ENCODE measurements at regions not wholly inside any gene's neighbourhood (a gene's known extent, or its start where the extent isn't known, plus 50 kb on each side); places are given as distances from the start of the nearest gene placed in this dataset.

- no peak overlapping the region for H3K27ac ChIP-seq (ENCODE audit: low read depth, low read length, poor library complexity, severe bottlenecking)
- H3K4me1 ChIP-seq (ENCODE audit: insufficient read depth, low read length, severe bottlenecking): no peaks in the 10 kb centered on the region
- H3K9me3 ChIP-seq (ENCODE audit: low read length): no peaks in the 10 kb centered on the region
- H3K27me3 ChIP-seq (ENCODE audit: insufficient read depth, low read length): no peaks in the 10 kb centered on the region
- H3K9me2 ChIP-seq (ENCODE audit: low read depth, low read length): no peaks in the 10 kb centered on the region
- no peak overlapping the region for H3K4me3 ChIP-seq (ENCODE audit: low read depth, low read length, poor library complexity, severe bottlenecking)
- H2AFZ ChIP-seq (ENCODE audit: low read length): no peak overlapping the region
- no peaks in the 10 kb centered on the region for H3F3A ChIP-seq (ENCODE audit: insufficient read depth, low read length)
- TF ChIP-seq CTCF (IDR thresholded peaks at IDR 0.05; ENCODE audit: low read length): no peak
- no peak for TF ChIP-seq EZH2 (IDR thresholded peaks at IDR 0.05; ENCODE audit: borderline replicate concordance, low read length)
- H3K9ac ChIP-seq (ENCODE audit: low read length): no peak overlapping the region
- H3K79me2 ChIP-seq (ENCODE audit: insufficient read depth, low read length): no peaks in the 10 kb centered on the region
- no peaks in the 10 kb centered on the region for H4K20me1 ChIP-seq (ENCODE audit: insufficient read depth, low read length)
- no peaks in the 10 kb centered on the region for H3K36me3 ChIP-seq (ENCODE audit: insufficient read depth, low read length)
- H3K4me2 ChIP-seq (ENCODE audit: low read length): no peak overlapping the region
Measured at GRCh38 chr10:121340271-121340831, 257.9 kb downstream of the FGFR2 start.

- TF ChIP-seq EZH2 (IDR thresholded peaks at IDR 0.05; ENCODE audit: borderline replicate concordance, low read length): no peak
- TF ChIP-seq CTCF (IDR thresholded peaks at IDR 0.05; ENCODE audit: low read length): no peak
- Histone ChIP-seq H3K9ac (ENCODE audit: low read length) (no peak overlapping the region), H2AFZ (ENCODE audit: low read length) (no peak overlapping the region), H3K79me2 (ENCODE audit: insufficient read depth, low read length) (no peaks in the 10 kb centered on the region), H3K4me3 (ENCODE audit: low read depth, low read length, poor library complexity, severe bottlenecking) (no peak overlapping the region), H3F3A (ENCODE audit: insufficient read depth, low read length) (no peaks in the 10 kb centered on the region), H3K27me3 (ENCODE audit: insufficient read depth, low read length) (no peaks in the 10 kb centered on the region), H4K20me1 (ENCODE audit: insufficient read depth, low read length) (no peaks in the 10 kb centered on the region), H3K9me2 (ENCODE audit: low read depth, low read length) (no peaks in the 10 kb centered on the region; the same call in 1 of the 2 replicates), H3K9me3 (ENCODE audit: low read length) (no peaks in the 10 kb centered on the region), H3K4me2 (ENCODE audit: low read length) (no peak overlapping the region), H3K4me1 (ENCODE audit: insufficient read depth, low read length, severe bottlenecking) (no peaks in the 10 kb centered on the region), H3K27ac (ENCODE audit: low read depth, low read length, poor library complexity, severe bottlenecking) (no peak overlapping the region), H3K36me3 (ENCODE audit: insufficient read depth, low read length) (no peaks in the 10 kb centered on the region)
Measured at GRCh38 chr10:121351540-121351939, 246.7 kb downstream of the FGFR2 start.

- Histone ChIP-seq H3K4me2 (ENCODE audit: low read length) (no peak overlapping the region), H3F3A (ENCODE audit: insufficient read depth, low read length) (no peaks in the 10 kb centered on the region), H3K4me1 (ENCODE audit: insufficient read depth, low read length, severe bottlenecking) (no peaks in the 10 kb centered on the region), H3K4me3 (ENCODE audit: low read depth, low read length, poor library complexity, severe bottlenecking) (no peak overlapping the region), H2AFZ (ENCODE audit: low read length) (no peak overlapping the region), H3K27ac (ENCODE audit: low read depth, low read length, poor library complexity, severe bottlenecking) (no peak overlapping the region), H3K27me3 (ENCODE audit: insufficient read depth, low read length) (no peaks in the 10 kb centered on the region), H3K9ac (ENCODE audit: low read length) (no peak overlapping the region), H3K9me2 (ENCODE audit: low read depth, low read length) (no peaks in the 10 kb centered on the region; the same call in 1 of the 2 replicates), H3K36me3 (ENCODE audit: insufficient read depth, low read length) (no peaks in the 10 kb centered on the region), H3K79me2 (ENCODE audit: insufficient read depth, low read length) (no peaks in the 10 kb centered on the region), H3K9me3 (ENCODE audit: low read length) (no peaks in the 10 kb centered on the region), H4K20me1 (ENCODE audit: insufficient read depth, low read length) (no peaks in the 10 kb centered on the region)
- TF ChIP-seq EZH2 (IDR thresholded peaks at IDR 0.05; ENCODE audit: borderline replicate concordance, low read length) (no peak), CTCF (IDR thresholded peaks at IDR 0.05; ENCODE audit: low read length) (no peak)
Measured at GRCh38 chr10:121352231-121352855, 245.9 kb downstream of the FGFR2 start.
